Loucy (cell line): ENCODE measurements at regions not wholly inside any gene's neighbourhood (a gene's known extent, or its start where the extent isn't known, plus 50 kb on each side); places are given as distances from the start of the nearest gene placed in this dataset.

Source experiments
- H2AFZ ChIP-seq: fragments of 200-600 bp; sonication (generic); 2 replicates; pipeline ENCODE4 v1.6.0; 2016; ENCODE audit warnings: antibody characterized with exemption, mild to moderate bottlenecking, low read length, moderate library complexity
- H3F3A ChIP-seq: fragments of 200-600 bp; 2 replicates; pipeline ENCODE4 v1.6.0; 2016; ENCODE audit warnings: antibody characterized with exemption, low read depth, mild to moderate bottlenecking
- H3K27me3 ChIP-seq: fragments of 200-600 bp; sonication (generic); 2 replicates; pipeline ENCODE4 v1.6.1; 2014; ENCODE audit warnings: low read length, mild to moderate bottlenecking; ENCODE audit not compliant: insufficient read depth, poor library complexity, severe bottlenecking
- H3K36me3 ChIP-seq: fragments of 200-600 bp; sonication (generic); 2 replicates; pipeline ENCODE4 v1.6.1; 2016; ENCODE audit warnings: low read length; ENCODE audit not compliant: insufficient read depth
- H3K4me1 ChIP-seq: fragments of 200-600 bp; sonication (generic); 2 replicates; pipeline ENCODE4 v1.5.1; 2014; ENCODE audit warnings: low read length, mild to moderate bottlenecking; ENCODE audit not compliant: insufficient read depth, poor library complexity, severe bottlenecking
- H3K4me2 ChIP-seq: fragments of 200-600 bp; sonication (generic); 2 replicates; pipeline ENCODE4 v1.6.0; 2014; ENCODE audit warnings: antibody characterized with exemption, low read length, low read depth, mild to moderate bottlenecking; ENCODE audit not compliant: poor library complexity, severe bottlenecking
- H3K4me3 ChIP-seq: fragments of 200-600 bp; sonication (generic); 2 replicates; pipeline ENCODE4 v1.5.1; 2014; ENCODE audit warnings: low read length, mild to moderate bottlenecking, mixed read lengths; ENCODE audit not compliant: poor library complexity, severe bottlenecking
- H3K79me2 ChIP-seq: fragments of 200-600 bp; sonication (generic); 2 replicates; pipeline ENCODE4 v1.6.1; 2014; ENCODE audit warnings: low read length; ENCODE audit not compliant: insufficient read depth
- H3K9ac ChIP-seq: fragments of 200-600 bp; sonication (generic); 2 replicates; pipeline ENCODE4 v1.6.0; 2014; ENCODE audit warnings: mild to moderate bottlenecking, low read depth, low read length, moderate library complexity; ENCODE audit not compliant: poor library complexity, severe bottlenecking
- H3K9me2 ChIP-seq: fragments of 200-600 bp; sonication (generic); replicated peaks from 2 replicates; pipeline ENCODE4 v1.6.1; 2016; ENCODE audit warnings: low read depth, low read length, mixed read lengths
- H3K9me3 ChIP-seq: fragments of 200-600 bp; sonication (generic); 2 replicates; pipeline ENCODE4 v1.6.1; 2014; ENCODE audit warnings: mild to moderate bottlenecking, antibody characterized with exemption, low read length, low read depth; ENCODE audit not compliant: insufficient read depth
- H4K20me1 ChIP-seq: fragments of 200-600 bp; sonication (generic); 2 replicates; pipeline ENCODE4 v1.6.0; 2014; ENCODE audit warnings: antibody characterized with exemption, low read length, mild to moderate bottlenecking; ENCODE audit not compliant: insufficient read depth, poor library complexity, severe bottlenecking
- CTCF ChIP-seq: fragments of 200-600 bp; sonication (generic); conservative IDR thresholded peaks from 2 replicates; pipeline ENCODE4 v1.5.1; 2014; ENCODE audit warnings: mild to moderate bottlenecking, antibody characterized with exemption, low read length
- EZH2phosphoT487 ChIP-seq: fragments of 200-600 bp; IDR thresholded peaks from 2 replicates; pipeline ENCODE4 v1.6.1; 2018; ENCODE audit warnings: antibody characterized with exemption, mild to moderate bottlenecking, moderate library complexity, borderline replicate concordance

- Histone ChIP-seq H3K36me3 (no peaks in the 10 kb centered on the region), H3K27me3 (no peaks in the 10 kb centered on the region), H3K9me3 (no peaks in the 10 kb centered on the region), H3K4me3 (no peak overlapping the region), H3K4me2 (no peak overlapping the region), H2AFZ (no peak overlapping the region), H3K9ac (no peak overlapping the region), H3K4me1 (no peaks in the 10 kb centered on the region), H4K20me1 (no peaks in the 10 kb centered on the region), H3F3A (no peaks in the 10 kb centered on the region), H3K79me2 (no peaks in the 10 kb centered on the region), H3K9me2 (no peaks in the 10 kb centered on the region)
- TF ChIP-seq EZH2phosphoT487 (no peak), CTCF (peak; percentile 44)
These were observed 1138.0 kb upstream of the SLC10A2 start for GRCh38 chr13:104204177-104204576.

- Histone ChIP-seq H2AFZ (no peak overlapping the region), H4K20me1 (no peaks in the 10 kb centered on the region), H3K9me3 (no peaks in the 10 kb centered on the region), H3K79me2 (no peaks in the 10 kb centered on the region), H3K27me3 (no peaks in the 10 kb centered on the region), H3K9me2 (no peaks in the 10 kb centered on the region), H3K9ac (no peak overlapping the region), H3K4me2 (no peak overlapping the region), H3K4me3 (no peak overlapping the region), H3F3A (no peaks in the 10 kb centered on the region), H3K4me1 (no peaks in the 10 kb centered on the region), H3K36me3 (no peaks in the 10 kb centered on the region)
- no peak for TF ChIP-seq CTCF
- no peak for TF ChIP-seq EZH2phosphoT487
These were observed 1132.6 kb upstream of the SLC10A2 start for GRCh38 chr13:104198801-104199200.

- Histone ChIP-seq H2AFZ (no peak overlapping the region), H3K27me3 (no peaks in the 10 kb centered on the region), H3K9ac (no peak overlapping the region), H3K79me2 (no peaks in the 10 kb centered on the region), H3K4me1 (no peaks in the 10 kb centered on the region), H3K9me2 (no peaks in the 10 kb centered on the region), H3K4me2 (no peak overlapping the region), H4K20me1 (no peaks in the 10 kb centered on the region), H3K4me3 (no peak overlapping the region), H3F3A (no peaks in the 10 kb centered on the region), H3K36me3 (no peaks in the 10 kb centered on the region), H3K9me3 (no peaks in the 10 kb centered on the region)
- TF ChIP-seq CTCF (no peak), EZH2phosphoT487 (no peak)
These were observed 1130.4 kb upstream of the SLC10A2 start for GRCh38 chr13:104196611-104197010.
